ENCODE measurements at regions not wholly inside any gene's neighbourhood (a gene's known extent, or its start where the extent isn't known, plus 50 kb on each side); places are given as distances from the start of the nearest gene placed in this dataset.

DNA sequence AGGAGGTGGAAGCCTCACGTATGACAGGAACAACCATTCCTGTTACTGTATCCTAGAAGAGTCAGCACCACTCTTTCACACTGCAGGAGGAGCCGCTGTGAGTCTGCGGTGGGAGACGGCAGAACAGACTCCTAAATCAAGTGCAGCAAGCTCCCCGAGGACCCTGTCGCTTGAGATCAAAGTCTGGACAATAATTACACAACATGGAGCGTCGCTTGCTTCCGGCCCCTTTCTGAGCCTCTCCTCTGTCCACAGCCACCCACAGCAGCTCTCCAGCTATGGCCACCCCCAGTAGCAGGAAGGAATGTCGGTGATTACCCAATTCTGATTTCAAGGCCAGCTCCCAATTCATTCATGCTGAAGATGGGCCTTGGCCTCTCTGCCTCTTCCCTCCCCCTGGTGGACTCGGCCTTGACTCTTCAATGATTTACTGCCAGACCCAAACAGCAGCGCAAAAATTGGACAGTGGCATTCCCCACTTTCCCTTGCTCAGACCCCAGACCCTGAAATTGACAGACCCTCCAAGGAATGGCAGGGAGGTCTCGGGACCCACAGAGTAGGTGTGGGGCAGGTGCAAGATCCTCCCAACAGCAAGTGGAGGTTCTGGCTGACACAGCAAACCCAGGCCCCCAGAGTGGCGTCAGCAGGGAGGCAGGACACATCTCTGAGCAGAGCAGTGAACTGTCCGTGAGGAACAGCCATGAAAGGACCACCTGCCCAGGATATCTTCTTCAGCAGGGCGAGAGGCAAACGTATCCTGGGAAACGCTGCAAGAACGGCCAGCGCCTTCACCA, 272.7 kb upstream of the DIO3 start (continued):
- TF ChIP-seq NFIB (CRISPR knock-in tag; IDR thresholded peaks at IDR 0.05; ENCODE audit: borderline replicate concordance) (no peak), STAG1 (CRISPR knock-in tag; IDR thresholded peaks at IDR 0.05) (peak; percentile 42), NFKB2 (CRISPR knock-in tag; IDR thresholded peaks at IDR 0.05; ENCODE audit: borderline replicate concordance) (no peak), JUNB (CRISPR knock-in tag; IDR thresholded peaks at IDR 0.05; ENCODE audit: borderline replicate concordance) (peak; percentile 28; the same call in 1 of the 2 replicates), ATM (IDR thresholded peaks at IDR 0.05; ENCODE audit: borderline replicate concordance) (no peak; the same call in 1 of the 2 replicates), ZNF883 (CRISPR knock-in tag; IDR thresholded peaks at IDR 0.05; ENCODE audit: not compliant biosample characterization) (no peak), NCOA1 (CRISPR knock-in tag; IDR thresholded peaks at IDR 0.05) (peak; percentile 87), ZNF564 (CRISPR knock-in tag; IDR thresholded peaks at IDR 0.05) (peak; percentile 48; the same call in 1 of the 2 replicates), ZNF367 (CRISPR knock-in tag; IDR thresholded peaks at IDR 0.05; ENCODE audit: borderline replicate concordance) (no peak), THAP11 (CRISPR knock-in tag; IDR thresholded peaks at IDR 0.05) (peak; percentile 77), KDM6A (CRISPR knock-in tag; IDR thresholded peaks at IDR 0.05; ENCODE audit: low read depth) (peak; percentile 95), ZNF737 (CRISPR knock-in tag; IDR thresholded peaks at IDR 0.05; ENCODE audit: borderline replicate concordance) (no peak), WIZ (CRISPR knock-in tag; IDR thresholded peaks at IDR 0.05) (peak; percentile 24; the same call in 1 of the 2 replicates), ZNF709 (CRISPR knock-in tag; IDR thresholded peaks at IDR 0.05) (no peak; the same call in 1 of the 2 replicates), CBX1 (IDR thresholded peaks at IDR 0.05; ENCODE audit: low read depth) (peak; percentile 94)
- TF ChIP-seq, protein P1, sequence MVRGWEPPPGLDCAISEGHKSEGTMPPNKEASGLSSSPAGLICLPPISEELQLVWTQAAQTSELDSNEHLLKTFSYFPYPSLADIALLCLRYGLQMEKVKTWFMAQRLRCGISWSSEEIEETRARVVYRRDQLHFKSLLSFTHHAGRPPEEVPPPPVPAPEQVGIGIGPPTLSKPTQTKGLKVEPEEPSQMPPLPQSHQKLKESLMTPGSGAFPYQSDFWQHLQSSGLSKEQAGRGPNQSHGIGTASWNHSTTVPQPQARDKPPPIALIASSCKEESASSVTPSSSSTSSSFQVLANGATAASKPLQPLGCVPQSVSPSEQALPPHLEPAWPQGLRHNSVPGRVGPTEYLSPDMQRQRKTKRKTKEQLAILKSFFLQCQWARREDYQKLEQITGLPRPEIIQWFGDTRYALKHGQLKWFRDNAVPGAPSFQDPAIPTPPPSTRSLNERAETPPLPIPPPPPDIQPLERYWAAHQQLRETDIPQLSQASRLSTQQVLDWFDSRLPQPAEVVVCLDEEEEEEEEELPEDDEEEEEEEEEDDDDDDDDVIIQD (CRISPR knock-in tag; IDR thresholded peaks at IDR 0.05; ENCODE audit: low read depth), result peak; percentile 77
- TF ChIP-seq, protein P2, sequence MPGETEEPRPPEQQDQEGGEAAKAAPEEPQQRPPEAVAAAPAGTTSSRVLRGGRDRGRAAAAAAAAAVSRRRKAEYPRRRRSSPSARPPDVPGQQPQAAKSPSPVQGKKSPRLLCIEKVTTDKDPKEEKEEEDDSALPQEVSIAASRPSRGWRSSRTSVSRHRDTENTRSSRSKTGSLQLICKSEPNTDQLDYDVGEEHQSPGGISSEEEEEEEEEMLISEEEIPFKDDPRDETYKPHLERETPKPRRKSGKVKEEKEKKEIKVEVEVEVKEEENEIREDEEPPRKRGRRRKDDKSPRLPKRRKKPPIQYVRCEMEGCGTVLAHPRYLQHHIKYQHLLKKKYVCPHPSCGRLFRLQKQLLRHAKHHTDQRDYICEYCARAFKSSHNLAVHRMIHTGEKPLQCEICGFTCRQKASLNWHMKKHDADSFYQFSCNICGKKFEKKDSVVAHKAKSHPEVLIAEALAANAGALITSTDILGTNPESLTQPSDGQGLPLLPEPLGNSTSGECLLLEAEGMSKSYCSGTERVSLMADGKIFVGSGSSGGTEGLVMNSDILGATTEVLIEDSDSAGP (CRISPR knock-in tag; IDR thresholded peaks at IDR 0.05; ENCODE audit: borderline replicate concordance), result peak; percentile 25; the same call in 1 of the 2 replicates
- TF ChIP-seq, protein P3, sequence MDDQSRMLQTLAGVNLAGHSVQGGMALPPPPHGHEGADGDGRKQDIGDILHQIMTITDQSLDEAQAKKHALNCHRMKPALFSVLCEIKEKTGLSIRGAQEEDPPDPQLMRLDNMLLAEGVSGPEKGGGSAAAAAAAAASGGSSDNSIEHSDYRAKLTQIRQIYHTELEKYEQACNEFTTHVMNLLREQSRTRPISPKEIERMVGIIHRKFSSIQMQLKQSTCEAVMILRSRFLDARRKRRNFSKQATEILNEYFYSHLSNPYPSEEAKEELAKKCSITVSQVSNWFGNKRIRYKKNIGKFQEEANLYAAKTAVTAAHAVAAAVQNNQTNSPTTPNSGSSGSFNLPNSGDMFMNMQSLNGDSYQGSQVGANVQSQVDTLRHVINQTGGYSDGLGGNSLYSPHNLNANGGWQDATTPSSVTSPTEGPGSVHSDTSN (CRISPR knock-in tag; IDR thresholded peaks at IDR 0.05; ENCODE audit: borderline replicate concordance), result no peak
- TF ChIP-seq, protein P4, sequence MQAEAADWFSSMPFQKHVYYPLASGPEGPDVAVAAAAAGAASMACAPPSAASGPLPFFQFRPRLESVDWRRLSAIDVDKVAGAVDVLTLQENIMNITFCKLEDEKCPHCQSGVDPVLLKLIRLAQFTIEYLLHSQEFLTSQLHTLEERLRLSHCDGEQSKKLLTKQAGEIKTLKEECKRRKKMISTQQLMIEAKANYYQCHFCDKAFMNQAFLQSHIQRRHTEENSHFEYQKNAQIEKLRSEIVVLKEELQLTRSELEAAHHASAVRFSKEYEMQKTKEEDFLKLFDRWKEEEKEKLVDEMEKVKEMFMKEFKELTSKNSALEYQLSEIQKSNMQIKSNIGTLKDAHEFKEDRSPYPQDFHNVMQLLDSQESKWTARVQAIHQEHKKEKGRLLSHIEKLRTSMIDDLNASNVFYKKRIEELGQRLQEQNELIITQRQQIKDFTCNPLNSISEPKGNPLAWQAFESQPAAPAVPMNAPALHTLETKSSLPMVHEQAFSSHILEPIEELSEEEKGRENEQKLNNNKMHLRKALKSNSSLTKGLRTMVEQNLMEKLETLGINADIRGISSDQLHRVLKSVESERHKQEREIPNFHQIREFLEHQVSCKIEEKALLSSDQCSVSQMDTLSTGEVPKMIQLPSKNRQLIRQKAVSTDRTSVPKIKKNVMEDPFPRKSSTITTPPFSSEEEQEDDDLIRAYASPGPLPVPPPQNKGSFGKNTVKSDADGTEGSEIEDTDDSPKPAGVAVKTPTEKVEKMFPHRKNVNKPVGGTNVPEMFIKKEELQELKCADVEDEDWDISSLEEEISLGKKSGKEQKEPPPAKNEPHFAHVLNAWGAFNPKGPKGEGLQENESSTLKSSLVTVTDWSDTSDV (CRISPR knock-in tag; IDR thresholded peaks at IDR 0.05), result no peak
